GM18858 (cell line): ENCODE measurements at regions not wholly inside any gene's neighbourhood (a gene's known extent, or its start where the extent isn't known, plus 50 kb on each side); places are given as distances from the start of the nearest gene placed in this dataset.

Experiments
- ATAC-seq: cut with Tn5 transposase; IDR thresholded peaks from one replicate; pipeline ENCODE4 v1.9.1; 2021; ENCODE audit not compliant: unreplicated experiment

DNA sequence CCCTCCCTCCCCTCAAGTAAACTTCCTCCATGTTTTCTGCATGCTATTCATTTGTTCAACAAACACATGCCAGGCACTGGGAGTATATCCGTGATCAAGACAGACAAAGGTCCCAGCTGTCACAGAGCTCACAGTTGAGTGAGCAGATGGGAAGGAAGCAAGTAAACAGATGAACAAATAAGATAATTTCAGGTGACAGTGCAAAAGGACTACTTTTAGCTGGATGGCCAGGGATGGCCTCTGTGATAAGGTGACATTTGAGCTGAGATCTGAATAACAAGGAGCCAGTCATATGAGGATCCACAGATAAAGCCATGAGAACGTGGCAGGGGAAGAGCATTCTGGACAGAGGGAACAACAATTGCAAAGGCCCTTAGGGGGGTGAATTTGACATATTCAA is 121.7 kb upstream of the RAD23B start:
- no peak for ATAC-seq

GRCh38 chr9:107163370-107163769 is 119.7 kb upstream of the RAD23B start:
- no peak for ATAC-seq

DNA sequence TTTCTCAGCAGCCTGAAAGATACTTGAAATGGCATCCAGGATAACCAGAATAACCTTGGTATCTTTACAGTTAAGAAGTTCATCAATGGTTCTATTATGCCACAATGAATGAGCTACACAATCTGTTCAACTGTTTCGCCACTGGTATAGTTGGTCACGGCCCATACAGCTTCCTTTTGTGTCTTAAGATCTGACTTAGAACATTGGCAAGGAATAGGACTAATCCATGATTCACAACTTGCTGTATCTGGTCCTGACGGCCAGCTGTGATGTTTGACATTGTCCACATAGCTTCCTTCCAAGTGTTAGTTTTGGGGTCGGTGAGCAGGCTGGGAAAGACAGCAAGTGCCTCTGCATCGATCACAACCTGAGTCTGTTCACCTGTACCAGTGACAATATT is 113.3 kb upstream of the RAD23B start:
- ATAC-seq, result no peak

- ATAC-seq, result no peak
Observed at GRCh38 chr9:107170801-107171200, 112.3 kb upstream of the RAD23B start.

GRCh38 chr9:107172160-107172978 is 110.7 kb upstream of the RAD23B start:
- ATAC-seq, result peak; percentile 54

GRCh38 chr9:107172979-107173347 is 110.1 kb upstream of the RAD23B start:
- peak; percentile 54 for ATAC-seq

GRCh38 chr9:107173422-107174180 is 109.5 kb upstream of the RAD23B start:
- ATAC-seq, result no peak

DNA sequence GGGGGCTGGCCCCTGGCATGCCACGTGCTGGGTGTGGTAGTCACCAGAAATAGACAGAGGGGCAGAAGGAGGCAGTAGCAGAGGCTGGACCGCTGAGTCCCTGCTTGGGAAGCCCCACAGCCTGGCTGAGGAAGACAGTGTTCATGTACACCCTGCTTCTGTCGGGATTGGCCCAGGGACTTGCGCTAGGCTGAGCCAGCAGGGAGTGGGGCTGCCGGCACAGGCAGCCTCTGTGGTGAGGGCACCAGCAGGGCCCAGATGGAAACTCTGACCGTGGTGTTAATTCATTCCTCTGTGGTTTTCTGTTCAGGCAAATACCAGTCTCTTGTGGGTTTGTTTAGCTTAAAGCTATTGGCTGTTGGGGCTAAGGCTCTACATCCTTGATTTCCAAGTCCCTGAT is 108.6 kb upstream of the RAD23B start:
- peak; percentile 26 for ATAC-seq

GRCh38 chr9:107175041-107175440 is 108.0 kb upstream of the RAD23B start:
- no peak for ATAC-seq

- no peak for ATAC-seq
Observed at GRCh38 chr9:107175816-107176435, 107.2 kb upstream of the RAD23B start.

DNA sequence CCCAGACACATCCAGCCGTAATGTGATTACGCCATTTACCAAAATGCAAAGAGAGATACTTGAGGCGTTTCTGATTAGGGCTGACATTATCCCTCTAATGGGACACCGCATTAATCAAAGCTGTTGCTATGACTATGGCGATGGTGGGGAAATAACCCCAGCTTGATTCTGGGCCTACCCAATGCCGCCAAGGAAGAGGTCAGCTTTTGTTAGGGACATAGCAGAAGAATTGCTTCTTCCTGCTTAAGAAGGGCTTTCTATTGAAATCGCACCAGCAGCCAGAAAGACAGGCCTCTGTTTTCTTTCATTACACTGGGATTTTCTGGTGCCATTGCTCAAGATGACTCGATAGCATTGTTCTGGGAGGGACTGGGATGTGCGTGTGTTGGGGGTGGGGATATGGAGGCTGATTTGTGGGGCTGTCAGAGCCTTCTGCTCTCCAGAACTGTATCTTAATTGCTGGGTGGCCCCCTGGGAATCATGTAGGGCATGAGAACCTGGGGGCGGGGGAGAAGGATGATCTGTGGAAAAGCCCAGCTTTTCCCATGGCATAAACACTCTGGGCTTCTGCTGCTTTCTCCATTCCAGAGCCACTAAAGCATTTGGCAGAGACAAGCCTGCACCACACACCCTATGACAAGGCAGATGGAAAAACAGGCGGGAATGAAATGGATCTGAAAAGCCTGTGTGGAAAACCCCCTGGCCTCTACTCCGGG is 106.5 kb upstream of the RAD23B start:
- no peak for ATAC-seq

DNA sequence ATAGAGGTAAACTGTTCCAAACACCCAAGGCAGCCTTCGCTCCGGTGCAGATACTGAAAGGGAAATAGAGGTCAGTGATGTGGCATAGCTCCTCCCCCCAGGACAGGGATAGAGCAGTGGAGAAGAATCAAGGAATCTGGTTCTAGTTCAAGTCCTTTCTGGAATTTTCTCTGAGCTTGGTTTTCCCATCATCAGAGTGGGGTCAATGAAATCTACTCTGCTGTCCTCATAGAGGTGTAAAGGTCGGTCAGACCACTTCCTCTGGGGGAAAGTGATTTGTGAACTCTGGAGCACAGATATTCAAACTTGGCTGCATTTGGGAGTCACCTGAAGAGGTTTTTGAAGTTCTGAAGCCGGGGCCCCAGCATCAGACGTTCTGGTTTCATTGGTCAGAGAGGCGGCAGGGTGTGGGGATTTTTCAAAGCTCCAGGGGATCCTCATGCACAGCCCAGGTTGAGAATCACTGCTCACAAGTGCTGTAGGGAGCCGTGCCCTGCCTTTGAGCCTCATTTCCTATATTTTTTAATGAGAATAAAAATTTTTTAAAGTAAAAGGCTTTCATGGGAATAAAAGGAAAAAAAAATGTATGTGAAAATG is 105.7 kb upstream of the RAD23B start:
- no peak for ATAC-seq

- no peak for ATAC-seq
Observed at GRCh38 chr9:107177857-107178256, 105.2 kb upstream of the RAD23B start.

GRCh38 chr9:107178293-107178692 is 104.8 kb upstream of the RAD23B start:
- no peak for ATAC-seq

- ATAC-seq, result no peak
Observed at GRCh38 chr9:107180206-107180605, 102.9 kb upstream of the RAD23B start.

GRCh38 chr9:107183176-107183575 is 99.9 kb upstream of the RAD23B start:
- no peak for ATAC-seq

GRCh38 chr9:107188376-107188775 is 94.7 kb upstream of the RAD23B start:
- ATAC-seq, result no peak

DNA sequence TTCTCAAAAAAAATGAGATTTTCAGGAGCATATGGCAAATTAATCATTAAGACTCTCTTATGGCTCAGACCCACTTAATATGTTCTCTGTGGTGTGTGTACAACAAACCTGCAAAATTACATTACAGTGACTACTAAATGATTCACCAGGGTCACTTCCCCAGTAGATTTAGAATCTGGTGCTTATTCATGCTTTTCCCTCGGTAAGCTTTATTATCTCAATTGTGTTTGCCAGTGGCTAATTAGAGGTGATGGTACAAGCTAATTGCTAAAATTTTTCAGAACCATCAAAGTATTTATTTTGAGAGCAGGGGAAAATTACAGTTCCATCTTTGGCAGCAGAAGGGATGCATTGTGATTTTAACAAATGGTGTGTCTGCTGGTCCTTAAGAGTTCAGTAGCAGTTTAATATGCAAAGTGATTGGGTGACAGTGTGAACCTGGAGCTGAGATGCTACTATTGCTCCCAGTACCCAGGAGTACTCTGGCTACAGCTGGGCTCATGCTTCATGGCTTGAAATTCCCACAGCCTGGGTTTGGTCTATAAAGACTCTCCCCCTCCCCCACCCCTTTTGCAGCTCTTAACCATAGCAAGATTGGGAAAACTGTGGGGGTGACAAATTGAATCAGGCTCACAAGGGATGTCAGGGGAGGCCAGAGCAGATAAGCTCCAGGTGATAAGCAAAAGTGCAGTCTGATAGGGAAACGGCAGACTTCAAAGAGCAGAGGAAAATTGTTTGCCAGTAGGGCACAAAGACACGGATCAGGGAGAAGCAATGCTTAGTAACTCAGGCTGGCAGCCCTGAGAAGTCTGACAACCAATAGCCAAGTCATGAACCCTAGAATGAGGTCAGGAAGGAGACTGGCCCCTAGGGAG is 92.8 kb upstream of the RAD23B start:
- no peak for ATAC-seq

- ATAC-seq, result no peak
Observed at GRCh38 chr9:107190936-107191290, 92.2 kb upstream of the RAD23B start.

- ATAC-seq, result no peak
Observed at GRCh38 chr9:107193251-107193650, 89.8 kb upstream of the RAD23B start.
